HepG2 (cell line): ENCODE measurements at regions not wholly inside any gene's neighbourhood (a gene's known extent, or its start where the extent isn't known, plus 50 kb on each side); places are given as distances from the start of the nearest gene placed in this dataset.

Experiments used
- ATAC-seq: fragments of 200-7000 bp; cut with Tn5 transposase; 3 replicates; pipeline ENCODE4 v1.9.1; 2020; ENCODE audit warnings: mild to moderate bottlenecking, moderate library complexity
- BruUV-seq: library from RNA; stranded (reverse); fragments of 400-500 nt; replicated peaks from 2 replicates; lab custom pipeline; 2021; lab: Mats Ljungman, UMichigan
- CTCF ChIA-PET: fragments of 300-600 bp; formaldehyde crosslinking; extraction: SDS; loops from one replicate; lab custom pipeline; 2021; ENCODE audit warnings: low total read pairs, inconsistent platforms, low intra/inter-chr PET ratio; lab: Yijun Ruan, JAX
- POLR2A ChIA-PET: fragments of 350-600 bp; sonication (Branson Sonifier 250); formaldehyde crosslinking; loops from one replicate; lab custom pipeline; 2020; ENCODE audit warnings: antibody characterized with exemption, inconsistent platforms; lab: Yijun Ruan, JAX
- DNase-seq: peaks from one replicate; pipeline ENCODE4 v3.0.0-alpha.2; 2015; ENCODE audit warnings: low spot score
- FAIRE-seq: peaks from 3 replicates; lab custom pipeline; 2011; peaks lifted over from hg19 to GRCh38; lab: Jason Lieb, UNC
- H2AFZ ChIP-seq: one replicate; pipeline ENCODE4 v1.6.1; 2011; ENCODE audit warnings: low read length, inconsistent platforms
- H3K27ac ChIP-seq: fragments of 300-600 bp; 3 replicates; pipeline ENCODE4 v1.8.0; 2011; ENCODE audit warnings: mixed run types, mild to moderate bottlenecking, mixed read lengths, low read length, inconsistent platforms; ENCODE audit not compliant: insufficient read depth; ENCODE audit errors: extremely low read length
- H3K27me3 ChIP-seq, 2 experiments: fragments of 200-600 bp in 1 of 2; 2 replicates in 1 of 2; 3 replicates in 1 of 2; pipeline versions ENCODE4 v1.6.0 to v1.8.0; 2011; ENCODE audit warnings: low read length in 2 of 2, mild to moderate bottlenecking in 2 of 2, moderate library complexity in 2 of 2, inconsistent platforms in 1 of 2; ENCODE audit not compliant: insufficient read depth in 2 of 2, control insufficient read depth in 1 of 2
- H3K36me3 ChIP-seq, 2 experiments: fragments of 200-600 bp in 1 of 2; replicated peaks in 1 of 2; 2 replicates in 1 of 2; 3 replicates in 1 of 2; pipeline versions ENCODE4 v1.5.1 to v1.8.0; 2011; ENCODE audit warnings: low read length in 2 of 2, inconsistent platforms in 1 of 2; ENCODE audit not compliant: insufficient read depth in 2 of 2, control insufficient read depth in 1 of 2
- H3K4me1 ChIP-seq: 2 replicates; pipeline ENCODE4 v1.5.1; 2012; ENCODE audit warnings: low read length, inconsistent platforms; ENCODE audit not compliant: insufficient read depth
- H3K4me2 ChIP-seq: 2 replicates; pipeline ENCODE4 v1.6.0; 2011; ENCODE audit warnings: low read depth, low read length, inconsistent platforms
- H3K4me3 ChIP-seq, 3 experiments: fragments of 200-600 bp in 1 of 3; sonication (generic), shearing (Covaris generic) in 1 of 3; replicated peaks in 1 of 3; 2 replicates each; pipeline ENCODE4 v1.5.1; 2011 to 2016; ENCODE audit warnings: low read length in 3 of 3, inconsistent platforms in 2 of 3, low read depth in 2 of 3, mild to moderate bottlenecking in 2 of 3, control low read depth in 1 of 3, mixed read lengths in 1 of 3; ENCODE audit not compliant: insufficient read depth in 1 of 3
- H3K79me2 ChIP-seq: one replicate; pipeline ENCODE4 v1.6.1; 2011; ENCODE audit warnings: low read length, inconsistent platforms; ENCODE audit not compliant: insufficient read depth
- H3K9ac ChIP-seq: 2 replicates; pipeline ENCODE4 v1.6.0; 2011; ENCODE audit warnings: mild to moderate bottlenecking, low read depth, low read length, inconsistent platforms; ENCODE audit not compliant: insufficient read depth
- H3K9me3 ChIP-seq: 2 replicates; pipeline ENCODE4 v1.5.1; 2012; ENCODE audit warnings: mild to moderate bottlenecking, low read length
- H4K20me1 ChIP-seq: 2 replicates; pipeline ENCODE4 v1.6.0; 2011; ENCODE audit warnings: inconsistent platforms, mild to moderate bottlenecking, low read length, moderate library complexity; ENCODE audit not compliant: insufficient read depth
- GPN1 ChIP-seq: sonication (generic); formaldehyde crosslinking; IDR thresholded peaks from 2 replicates; pipeline ENCODE4 v1.5.1; 2020; ENCODE audit warnings: missing genetic modification reagents, borderline replicate concordance
- MED13 ChIP-seq: sonication (generic); formaldehyde crosslinking; IDR thresholded peaks from 2 replicates; pipeline ENCODE4 v1.5.0; 2020; ENCODE audit warnings: missing genetic modification reagents
- RXRB ChIP-seq: IDR thresholded peaks from 2 replicates; pipeline ENCODE4 v1.6.1; 2016; ENCODE audit warnings: borderline replicate concordance, missing genetic modification reagents, missing compliant biosample characterization
- ZC3H13 ChIP-seq: sonication (generic); formaldehyde crosslinking; IDR thresholded peaks from 2 replicates; pipeline ENCODE4 v1.8.1; 2023; ENCODE audit warnings: mild to moderate bottlenecking, missing genetic modification reagents, moderate library complexity
- ZNF3 ChIP-seq: IDR thresholded peaks from 2 replicates; pipeline ENCODE4 v1.7.0; 2017; ENCODE audit warnings: inconsistent platforms
- ZNF616 ChIP-seq: sonication (generic); formaldehyde crosslinking; IDR thresholded peaks from 2 replicates; pipeline ENCODE4 v1.5.0; 2020; ENCODE audit warnings: low read depth, mild to moderate bottlenecking, missing genetic modification reagents
- ZNF660 ChIP-seq: sonication (generic); formaldehyde crosslinking; IDR thresholded peaks from 2 replicates; pipeline ENCODE4 v1.5.1; 2020; ENCODE audit warnings: mild to moderate bottlenecking, low read depth, missing genetic modification reagents, borderline replicate concordance
- ZNF816 ChIP-seq: sonication (generic); formaldehyde crosslinking; IDR thresholded peaks from 2 replicates; pipeline ENCODE4 v1.8.0; 2022; ENCODE audit warnings: missing genetic modification reagents, mild to moderate bottlenecking, borderline replicate concordance
- WGBS: methylation state at CpG from one replicate; pipeline ENCODE4 v1.1.6; 2017; ENCODE audit warnings: low lambda C conversion rate; 5-methylcytosine and 5-hydroxymethylcytosine counted together
- in situ Hi-C: cut with HindIII; loops from 2 replicates; pipeline ENCODE4 v1.10.0; 2017; ENCODE audit warnings: low pct_unique_long_range_greater_than_20kb; ENCODE audit not compliant: extremely low pct_ligation_motif_present
- intact Hi-C: fragments of 100-400 bp; cut with micrococcal nuclease; formaldehyde crosslinking; loops from one replicate; pipeline ENCODE4 v1.10.0; 2022; ENCODE audit not compliant: unreplicated experiment
- TF ChIP-seq, protein P1 (sequence below): sonication (generic); formaldehyde crosslinking; IDR thresholded peaks from 2 replicates; pipeline ENCODE4 v1.5.0; 2020; ENCODE audit warnings: mild to moderate bottlenecking, low read depth, missing genetic modification reagents, borderline replicate concordance
- TF ChIP-seq, protein P2 (sequence below): sonication (generic); formaldehyde crosslinking; IDR thresholded peaks from 2 replicates; pipeline ENCODE4 v1.4.0; 2020; ENCODE audit warnings: missing genetic modification reagents
- TF ChIP-seq, protein P3 (sequence below): sonication (generic); formaldehyde crosslinking; IDR thresholded peaks from 2 replicates; pipeline ENCODE4 v1.4.0; 2020; ENCODE audit warnings: mild to moderate bottlenecking, low read depth, missing genetic modification reagents
- TF ChIP-seq, protein P4 (sequence below): sonication (generic); formaldehyde crosslinking; IDR thresholded peaks from 2 replicates; pipeline ENCODE4 v1.5.0; 2020; ENCODE audit warnings: mild to moderate bottlenecking, missing genetic modification reagents

DNA sequence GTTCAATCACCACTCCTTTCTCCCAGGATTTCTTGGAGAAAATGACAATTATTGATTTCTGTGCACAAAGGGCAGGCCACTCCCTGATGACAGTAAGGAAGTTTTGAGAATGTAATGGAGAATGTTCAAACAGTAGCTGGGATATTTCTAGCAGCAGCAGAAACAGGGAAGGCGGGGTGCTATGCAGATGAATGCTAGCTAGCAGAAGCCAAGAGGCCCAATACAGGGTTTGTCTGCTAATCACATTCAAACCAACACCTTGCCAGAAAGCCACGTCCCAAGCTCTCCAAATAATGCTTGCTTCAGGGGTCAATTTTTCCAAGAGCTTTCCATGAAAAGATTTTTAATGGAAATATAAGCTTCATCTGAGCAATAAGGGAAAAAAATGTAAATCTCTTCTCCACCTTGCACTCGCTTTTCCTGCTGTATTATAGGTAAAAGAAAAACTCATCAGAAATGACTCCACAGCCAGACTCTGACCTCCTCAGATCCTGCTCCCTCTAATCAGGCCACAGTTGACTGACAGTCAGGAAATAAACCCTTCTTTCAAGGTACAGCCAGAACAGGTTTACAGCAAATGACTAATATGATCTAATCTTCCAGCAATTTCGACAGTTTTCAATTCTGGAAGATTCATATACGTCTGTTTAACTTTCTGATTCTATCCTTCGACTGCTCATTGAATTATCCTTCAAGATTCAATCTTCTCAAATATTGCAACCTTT is 84.7 kb upstream of the PCDH19 start:
- TF ChIP-seq ZNF816 (CRISPR knock-in tag), result no peak
- in situ Hi-C loops (no loop called here), intact Hi-C loops (no loop called here)
- DNase-seq, result no peak
- Histone ChIP-seq H3K9ac (no peak overlapping the region), H2AFZ (no peak overlapping the region), H3K9me3 (no peaks in the 10 kb centered on the region), H3K27me3 (no peaks in the 10 kb centered on the region), H3K4me3 (no peak overlapping the region), H3K4me1 (no peaks in the 10 kb centered on the region), H3K36me3 (no peaks in the 10 kb centered on the region), H3K4me2 (no peak overlapping the region), H3K27ac (no peak overlapping the region), H3K79me2 (no peaks in the 10 kb centered on the region), H4K20me1 (no peaks in the 10 kb centered on the region)
- WGBS, result 5% methylated on average over 5 of the region's 6 CpGs
- BruUV-seq, result no TSS peak
- ATAC-seq, result no peak
- FAIRE-seq, result no peak
- ChIA-PET POLR2A (no interaction called here), CTCF (no interaction called here)

DNA sequence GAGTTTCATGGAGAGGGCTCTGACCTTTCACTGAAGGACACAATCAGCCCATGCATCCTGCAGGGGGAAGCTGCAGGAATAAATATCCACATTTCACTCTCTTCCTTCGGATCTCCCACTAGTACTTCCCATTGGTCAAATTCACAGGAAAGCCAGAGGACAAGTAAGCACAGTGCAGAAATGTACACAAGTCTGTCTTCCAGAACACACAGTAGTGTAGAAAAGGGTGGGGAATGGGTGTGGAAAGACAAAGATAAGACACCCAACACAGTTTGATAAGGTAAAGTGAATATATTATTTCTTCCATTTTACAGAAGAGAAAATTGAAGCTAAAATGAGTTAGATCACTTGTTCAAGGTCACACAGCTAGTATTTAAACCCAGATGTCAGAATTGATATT is 81.1 kb upstream of the PCDH19 start:
- Histone ChIP-seq H3K4me2 (no peak overlapping the region), H3K27ac (no peak overlapping the region), H3K27me3 (no peaks in the 10 kb centered on the region), H3K4me1 (no peaks in the 10 kb centered on the region), H3K36me3 (no peaks in the 10 kb centered on the region), H4K20me1 (no peaks in the 10 kb centered on the region), H3K79me2 (no peaks in the 10 kb centered on the region), H3K4me3 (no peak overlapping the region), H3K9ac (no peak overlapping the region), H2AFZ (no peak overlapping the region), H3K9me3 (no peaks in the 10 kb centered on the region)
- no TSS peak for BruUV-seq
- DNase-seq (no peak), FAIRE-seq (no peak), ATAC-seq (no peak)
- ChIA-PET CTCF (no interaction called here), POLR2A (no interaction called here)
- no CpG with 5 or more reads among the region's 1 CpG for WGBS
- intact Hi-C loops (no loop called here), in situ Hi-C loops (no loop called here)
- TF ChIP-seq, protein P1, sequence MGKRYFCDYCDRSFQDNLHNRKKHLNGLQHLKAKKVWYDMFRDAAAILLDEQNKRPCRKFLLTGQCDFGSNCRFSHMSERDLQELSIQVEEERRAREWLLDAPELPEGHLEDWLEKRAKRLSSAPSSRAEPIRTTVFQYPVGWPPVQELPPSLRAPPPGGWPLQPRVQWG, result no peak
- TF ChIP-seq ZNF3 (no peak), MED13 (CRISPR knock-in tag) (no peak), ZNF660 (CRISPR knock-in tag) (no peak), ZC3H13 (no peak), RXRB (CRISPR knock-in tag) (no peak), ZNF616 (CRISPR knock-in tag) (no peak), GPN1 (CRISPR knock-in tag) (no peak)
- TF ChIP-seq, protein P2, sequence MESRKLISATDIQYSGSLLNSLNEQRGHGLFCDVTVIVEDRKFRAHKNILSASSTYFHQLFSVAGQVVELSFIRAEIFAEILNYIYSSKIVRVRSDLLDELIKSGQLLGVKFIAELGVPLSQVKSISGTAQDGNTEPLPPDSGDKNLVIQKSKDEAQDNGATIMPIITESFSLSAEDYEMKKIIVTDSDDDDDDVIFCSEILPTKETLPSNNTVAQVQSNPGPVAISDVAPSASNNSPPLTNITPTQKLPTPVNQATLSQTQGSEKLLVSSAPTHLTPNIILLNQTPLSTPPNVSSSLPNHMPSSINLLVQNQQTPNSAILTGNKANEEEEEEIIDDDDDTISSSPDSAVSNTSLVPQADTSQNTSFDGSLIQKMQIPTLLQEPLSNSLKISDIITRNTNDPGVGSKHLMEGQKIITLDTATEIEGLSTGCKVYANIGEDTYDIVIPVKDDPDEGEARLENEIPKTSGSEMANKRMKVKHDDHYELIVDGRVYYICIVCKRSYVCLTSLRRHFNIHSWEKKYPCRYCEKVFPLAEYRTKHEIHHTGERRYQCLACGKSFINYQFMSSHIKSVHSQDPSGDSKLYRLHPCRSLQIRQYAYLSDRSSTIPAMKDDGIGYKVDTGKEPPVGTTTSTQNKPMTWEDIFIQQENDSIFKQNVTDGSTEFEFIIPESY (CRISPR knock-in tag), result no peak
- TF ChIP-seq, protein P3, sequence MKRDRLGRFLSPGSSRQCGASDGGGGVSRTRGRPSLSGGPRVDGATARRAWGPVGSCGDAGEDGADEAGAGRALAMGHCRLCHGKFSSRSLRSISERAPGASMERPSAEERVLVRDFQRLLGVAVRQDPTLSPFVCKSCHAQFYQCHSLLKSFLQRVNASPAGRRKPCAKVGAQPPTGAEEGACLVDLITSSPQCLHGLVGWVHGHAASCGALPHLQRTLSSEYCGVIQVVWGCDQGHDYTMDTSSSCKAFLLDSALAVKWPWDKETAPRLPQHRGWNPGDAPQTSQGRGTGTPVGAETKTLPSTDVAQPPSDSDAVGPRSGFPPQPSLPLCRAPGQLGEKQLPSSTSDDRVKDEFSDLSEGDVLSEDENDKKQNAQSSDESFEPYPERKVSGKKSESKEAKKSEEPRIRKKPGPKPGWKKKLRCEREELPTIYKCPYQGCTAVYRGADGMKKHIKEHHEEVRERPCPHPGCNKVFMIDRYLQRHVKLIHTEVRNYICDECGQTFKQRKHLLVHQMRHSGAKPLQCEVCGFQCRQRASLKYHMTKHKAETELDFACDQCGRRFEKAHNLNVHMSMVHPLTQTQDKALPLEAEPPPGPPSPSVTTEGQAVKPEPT (CRISPR knock-in tag), result no peak
- TF ChIP-seq, protein P4, sequence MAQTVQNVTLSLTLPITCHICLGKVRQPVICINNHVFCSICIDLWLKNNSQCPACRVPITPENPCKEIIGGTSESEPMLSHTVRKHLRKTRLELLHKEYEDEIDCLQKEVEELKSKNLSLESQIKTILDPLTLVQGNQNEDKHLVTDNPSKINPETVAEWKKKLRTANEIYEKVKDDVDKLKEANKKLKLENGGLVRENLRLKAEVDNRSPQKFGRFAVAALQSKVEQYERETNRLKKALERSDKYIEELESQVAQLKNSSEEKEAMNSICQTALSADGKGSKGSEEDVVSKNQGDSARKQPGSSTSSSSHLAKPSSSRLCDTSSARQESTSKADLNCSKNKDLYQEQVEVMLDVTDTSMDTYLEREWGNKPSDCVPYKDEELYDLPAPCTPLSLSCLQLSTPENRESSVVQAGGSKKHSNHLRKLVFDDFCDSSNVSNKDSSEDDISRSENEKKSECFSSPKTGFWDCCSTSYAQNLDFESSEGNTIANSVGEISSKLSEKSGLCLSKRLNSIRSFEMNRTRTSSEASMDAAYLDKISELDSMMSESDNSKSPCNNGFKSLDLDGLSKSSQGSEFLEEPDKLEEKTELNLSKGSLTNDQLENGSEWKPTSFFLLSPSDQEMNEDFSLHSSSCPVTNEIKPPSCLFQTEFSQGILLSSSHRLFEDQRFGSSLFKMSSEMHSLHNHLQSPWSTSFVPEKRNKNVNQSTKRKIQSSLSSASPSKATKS (CRISPR knock-in tag), result no peak
